GM18511 (cell line): ENCODE measurements at regions not wholly inside any gene's neighbourhood (a gene's known extent, or its start where the extent isn't known, plus 50 kb on each side); places are given as distances from the start of the nearest gene placed in this dataset.
"Not testable (repeated sequence)": the region's sequence is repeated elsewhere in the genome, so short reads cannot be mapped to it uniquely, and the experiment has no call there.

ENCODE experiments used
- ATAC-seq: cut with Tn5 transposase; IDR thresholded peaks from one replicate; pipeline ENCODE4 v1.9.1; 2021; ENCODE audit warnings: mild to moderate bottlenecking, moderate library complexity; ENCODE audit not compliant: unreplicated experiment

GRCh38 chr6:169985121-169986015 lies 233.9 kb downstream of the ERMARD start:
- no peak for ATAC-seq

GRCh38 chr6:169984181-169985120 lies 233.0 kb downstream of the ERMARD start:
- ATAC-seq: no peak

GRCh38 chr6:169983651-169984050 lies 232.2 kb downstream of the ERMARD start:
- ATAC-seq: no peak

GRCh38 chr6:169982461-169983386 lies 231.3 kb downstream of the ERMARD start:
- ATAC-seq: no peak

GRCh38 chr6:169981969-169982368 lies 230.5 kb downstream of the ERMARD start:
- no peak for ATAC-seq

- no peak for ATAC-seq
These were observed 230.1 kb downstream of the ERMARD start for GRCh38 chr6:169981568-169981967.

- ATAC-seq: no peak
These were observed 229.5 kb downstream of the ERMARD start for GRCh38 chr6:169980826-169981450.

DNA sequence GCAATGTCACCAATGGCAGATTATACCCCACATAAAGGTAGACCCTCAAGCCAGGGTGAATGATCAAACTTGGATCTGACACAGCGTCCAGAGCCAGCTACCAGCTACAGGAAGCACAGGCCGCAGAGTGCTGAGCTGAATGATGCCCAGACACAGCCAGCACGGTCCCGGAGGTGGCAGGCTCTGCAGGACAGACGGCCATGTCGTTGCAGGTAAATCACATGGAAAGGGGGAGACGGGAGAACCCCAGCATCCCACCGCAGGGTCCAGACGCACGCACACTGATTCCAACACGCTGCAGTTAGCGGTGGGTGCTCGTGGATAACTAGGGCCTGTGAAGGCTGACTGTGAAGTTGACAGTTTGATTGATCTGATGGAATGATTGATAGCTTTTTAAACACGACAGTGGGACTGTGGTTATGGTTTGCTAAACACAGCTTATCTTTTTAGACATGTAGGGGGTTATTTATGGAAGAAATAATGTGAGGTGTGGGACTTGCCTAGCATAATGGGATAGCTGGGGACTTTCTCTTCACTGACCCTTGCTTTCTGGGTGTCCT lies 228.5 kb downstream of the ERMARD start:
- no peak for ATAC-seq

DNA sequence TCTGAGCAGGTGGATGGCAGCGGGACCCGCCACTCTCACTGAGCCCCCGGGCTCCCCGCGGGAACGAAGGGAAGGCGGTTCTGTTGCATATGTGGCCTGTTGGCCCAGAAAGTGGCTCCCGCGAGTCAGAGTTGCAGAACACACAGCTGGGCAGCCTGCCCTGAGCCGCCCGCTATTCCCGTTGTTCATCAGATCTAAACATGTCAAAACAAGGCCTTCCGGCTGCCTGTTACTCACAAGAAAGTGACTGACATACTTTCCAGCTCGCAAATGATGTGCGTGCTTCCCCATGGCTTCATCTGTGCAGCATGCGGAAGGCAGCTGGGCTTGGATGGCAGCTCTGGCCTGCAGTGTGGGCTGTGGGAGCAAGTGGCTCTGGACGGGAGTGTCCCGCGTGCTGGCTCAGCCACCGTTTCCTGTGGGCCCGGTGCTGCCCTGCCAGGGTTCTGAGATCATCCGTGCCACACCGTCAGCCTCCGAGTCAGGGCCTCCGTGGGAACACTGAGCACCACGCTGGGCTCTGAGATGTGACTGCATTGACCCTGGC lies 227.3 kb downstream of the ERMARD start:
- ATAC-seq: no peak

GRCh38 chr6:169977434-169978265 lies 226.2 kb downstream of the ERMARD start:
- ATAC-seq: no peak

- no peak for ATAC-seq
These were observed 225.1 kb downstream of the ERMARD start for GRCh38 chr6:169976301-169977081.

DNA sequence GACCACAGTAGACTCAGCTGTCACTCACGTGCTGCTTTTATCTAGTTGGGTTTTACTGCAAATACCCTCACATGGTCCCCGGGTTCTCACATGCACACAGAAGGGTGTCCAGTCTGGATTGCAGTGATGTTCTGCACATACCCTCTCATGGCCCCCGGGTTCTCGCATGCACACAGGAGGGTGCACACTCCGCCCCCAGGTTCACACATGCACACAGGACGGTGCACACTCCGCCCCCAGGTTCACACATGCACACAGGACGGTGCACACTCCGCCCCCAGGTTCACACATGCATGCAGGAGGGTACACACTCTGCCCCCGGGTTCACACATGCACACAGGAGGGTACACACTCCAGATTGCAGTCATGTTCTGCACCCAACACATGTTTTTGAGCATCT lies 224.3 kb downstream of the ERMARD start:
- ATAC-seq: no peak

DNA sequence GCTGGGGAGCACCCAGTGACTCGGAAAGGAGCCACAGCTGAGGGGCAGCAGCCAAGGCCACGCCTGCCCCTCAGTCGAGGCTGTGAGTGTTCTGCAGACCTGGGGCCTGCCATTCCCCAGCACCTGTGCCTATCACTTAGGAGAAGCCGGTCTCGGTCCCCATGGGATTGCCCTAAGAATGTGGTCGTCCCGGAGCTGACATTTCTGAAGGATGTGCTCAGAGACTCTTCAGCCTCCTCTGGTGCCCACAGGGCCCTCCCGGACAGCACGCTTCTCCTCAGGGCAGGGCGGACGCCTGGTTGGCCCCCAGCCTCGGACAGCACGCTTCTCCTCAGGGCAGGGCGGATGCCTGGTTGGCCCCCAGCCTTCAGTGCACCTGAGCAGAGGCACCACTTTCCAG lies 223.9 kb downstream of the ERMARD start:
- no peak for ATAC-seq

- ATAC-seq: no peak
These were observed 223.2 kb downstream of the ERMARD start for GRCh38 chr6:169974663-169975062.

DNA sequence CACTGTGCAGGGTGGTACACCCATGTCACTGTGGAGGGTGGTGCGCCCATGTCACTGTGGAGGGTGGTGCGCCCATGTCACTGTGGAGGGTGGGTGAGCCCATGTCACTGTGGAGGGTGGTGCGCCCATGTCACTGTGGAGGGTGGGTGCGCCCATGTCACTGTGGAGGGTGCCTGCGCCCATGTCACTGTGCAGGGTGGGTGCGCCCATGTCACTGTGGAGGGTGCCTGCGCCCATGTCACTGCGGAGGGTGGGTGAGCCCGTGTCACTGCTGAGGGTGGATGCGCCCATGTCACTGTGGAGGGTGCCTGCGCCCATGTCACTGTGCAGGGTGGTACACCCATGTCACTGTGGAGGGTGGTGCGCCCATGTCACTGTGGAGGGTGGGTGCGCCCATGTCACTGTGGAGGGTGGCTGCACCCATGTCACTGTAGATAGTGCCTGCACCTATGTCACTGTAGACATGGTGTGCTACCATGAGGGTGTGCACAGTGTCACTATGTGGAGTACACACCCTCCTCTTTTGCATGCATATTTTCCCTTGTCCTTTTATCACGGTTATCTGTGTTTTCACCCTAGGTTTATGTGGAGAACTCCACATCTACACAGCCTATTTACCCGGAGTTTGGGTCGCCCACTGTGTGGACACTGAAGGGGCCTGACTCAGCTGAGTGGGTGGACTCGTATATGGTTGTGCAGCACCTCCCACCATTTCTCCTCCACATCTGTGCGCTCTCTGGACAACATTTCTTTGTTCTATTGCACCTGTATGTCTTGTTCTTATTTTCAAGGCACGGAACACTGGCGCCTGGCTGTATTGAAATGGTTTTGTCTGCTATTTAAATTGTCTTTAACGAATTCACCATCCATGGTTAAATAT lies 222.4 kb downstream of the ERMARD start:
- not testable (repeated sequence) for ATAC-seq

- no peak for ATAC-seq
These were observed 221.3 kb downstream of the ERMARD start for GRCh38 chr6:169972736-169973135.

GRCh38 chr6:169972101-169972651 lies 220.8 kb downstream of the ERMARD start:
- ATAC-seq: no peak
